ENCODE measurements at regions not wholly inside any gene's neighbourhood (a gene's known extent, or its start where the extent isn't known, plus 50 kb on each side); places are given as distances from the start of the nearest gene placed in this dataset.

DNA sequence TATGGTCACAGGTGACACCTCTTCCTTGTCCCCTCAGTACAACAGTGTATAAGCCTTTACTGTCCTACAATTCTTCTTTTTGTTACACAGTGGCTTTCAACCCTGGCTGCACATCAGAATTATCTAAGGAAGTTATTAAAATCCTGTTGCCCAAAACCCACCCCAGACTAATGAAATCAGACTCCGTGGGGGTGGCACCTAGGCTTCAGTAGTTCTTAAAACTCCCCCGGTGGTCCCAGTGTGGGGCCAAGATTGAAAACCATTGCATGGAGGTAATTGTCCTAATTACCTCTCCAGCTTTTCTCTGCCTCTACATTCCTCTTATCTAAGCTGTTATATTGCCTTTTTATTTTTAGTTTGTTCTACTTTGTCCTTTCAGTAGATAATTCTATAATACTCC lies 172.8 kb downstream of the DAD1 start:
- Histone ChIP-seq H3K4me3 (no peak overlapping the region), H3K9me3 (no peaks in the 10 kb centered on the region), H3K27ac (no peak overlapping the region), H3K27me3 (no peaks in the 10 kb centered on the region), H3K4me1 (peaks cover 0 to 9% of the 10 kb centered on the region in 2 donors), H3K36me3 (no peaks in the 10 kb centered on the region)
- ATAC-seq, result no peak
- TF ChIP-seq, protein P1, sequence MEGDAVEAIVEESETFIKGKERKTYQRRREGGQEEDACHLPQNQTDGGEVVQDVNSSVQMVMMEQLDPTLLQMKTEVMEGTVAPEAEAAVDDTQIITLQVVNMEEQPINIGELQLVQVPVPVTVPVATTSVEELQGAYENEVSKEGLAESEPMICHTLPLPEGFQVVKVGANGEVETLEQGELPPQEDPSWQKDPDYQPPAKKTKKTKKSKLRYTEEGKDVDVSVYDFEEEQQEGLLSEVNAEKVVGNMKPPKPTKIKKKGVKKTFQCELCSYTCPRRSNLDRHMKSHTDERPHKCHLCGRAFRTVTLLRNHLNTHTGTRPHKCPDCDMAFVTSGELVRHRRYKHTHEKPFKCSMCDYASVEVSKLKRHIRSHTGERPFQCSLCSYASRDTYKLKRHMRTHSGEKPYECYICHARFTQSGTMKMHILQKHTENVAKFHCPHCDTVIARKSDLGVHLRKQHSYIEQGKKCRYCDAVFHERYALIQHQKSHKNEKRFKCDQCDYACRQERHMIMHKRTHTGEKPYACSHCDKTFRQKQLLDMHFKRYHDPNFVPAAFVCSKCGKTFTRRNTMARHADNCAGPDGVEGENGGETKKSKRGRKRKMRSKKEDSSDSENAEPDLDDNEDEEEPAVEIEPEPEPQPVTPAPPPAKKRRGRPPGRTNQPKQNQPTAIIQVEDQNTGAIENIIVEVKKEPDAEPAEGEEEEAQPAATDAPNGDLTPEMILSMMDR (IDR thresholded peaks at IDR 0.05), result no peak
- DNase-seq, result no peak
- intact Hi-C loops (cut with DNase I), result no loop called here

GRCh38 chr14:22415605-22415959 lies 173.4 kb downstream of the DAD1 start:
- DNase-seq (no peak), ATAC-seq (no peak)
- TF ChIP-seq, protein P1 (IDR thresholded peaks at IDR 0.05), result no peak
- Histone ChIP-seq H3K27me3 (no peaks in the 10 kb centered on the region), H3K4me3 (no peak overlapping the region), H3K27ac (no peak overlapping the region), H3K4me1 (peaks cover 0 to 4% of the 10 kb centered on the region in 2 donors), H3K36me3 (no peaks in the 10 kb centered on the region), H3K9me3 (no peaks in the 10 kb centered on the region)
- intact Hi-C loops (cut with DNase I), result no loop called here

DNA sequence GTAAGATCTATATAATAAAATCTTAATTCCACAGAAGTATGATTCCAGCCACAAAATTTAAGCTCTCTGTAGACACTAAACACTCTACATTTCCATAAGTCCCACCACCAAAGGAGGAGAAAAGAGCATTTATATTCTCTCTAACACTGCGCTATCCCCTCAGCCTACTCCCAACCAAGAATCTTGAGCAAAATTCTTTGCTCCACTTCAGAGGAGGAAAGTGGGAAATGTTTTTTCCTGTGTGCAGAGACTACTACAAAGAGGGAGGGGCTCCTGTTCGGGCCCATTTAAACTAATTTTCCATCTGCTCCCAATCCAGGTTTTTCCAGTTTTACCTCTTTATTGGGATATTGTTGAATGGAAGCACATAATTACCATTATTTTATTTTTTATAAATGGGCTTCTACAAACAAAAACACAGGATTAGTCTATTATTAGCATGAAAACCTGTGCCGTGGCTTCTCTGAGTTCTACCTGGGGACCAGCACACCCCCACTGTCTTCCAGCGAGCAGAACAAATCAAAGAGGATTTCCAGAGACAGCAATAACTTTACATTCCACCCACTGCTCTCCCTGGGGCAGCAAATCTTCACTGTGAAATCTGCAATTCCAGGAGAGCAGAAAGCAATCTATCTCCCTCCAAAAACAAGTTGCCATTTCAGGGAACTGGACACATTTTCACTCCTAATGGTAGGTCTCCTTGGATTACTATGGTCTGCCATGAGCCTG lies 174.0 kb downstream of the DAD1 start:
- H3K27me3 ChIP-seq, result no peaks in the 10 kb centered on the region
- peaks cover 0 to 2% of the 10 kb centered on the region in 2 donors for H3K4me1 ChIP-seq
- H3K36me3 ChIP-seq, result no peaks in the 10 kb centered on the region
- no peak overlapping the region for H3K4me3 ChIP-seq
- H3K9me3 ChIP-seq, result no peaks in the 10 kb centered on the region
- H3K27ac ChIP-seq, result no peak overlapping the region
- TF ChIP-seq, protein P1 (IDR thresholded peaks at IDR 0.05), result no peak
- DNase-seq (no peak), ATAC-seq (peak; percentile 77)
- intact Hi-C loops (cut with DNase I), result no loop called here

DNA sequence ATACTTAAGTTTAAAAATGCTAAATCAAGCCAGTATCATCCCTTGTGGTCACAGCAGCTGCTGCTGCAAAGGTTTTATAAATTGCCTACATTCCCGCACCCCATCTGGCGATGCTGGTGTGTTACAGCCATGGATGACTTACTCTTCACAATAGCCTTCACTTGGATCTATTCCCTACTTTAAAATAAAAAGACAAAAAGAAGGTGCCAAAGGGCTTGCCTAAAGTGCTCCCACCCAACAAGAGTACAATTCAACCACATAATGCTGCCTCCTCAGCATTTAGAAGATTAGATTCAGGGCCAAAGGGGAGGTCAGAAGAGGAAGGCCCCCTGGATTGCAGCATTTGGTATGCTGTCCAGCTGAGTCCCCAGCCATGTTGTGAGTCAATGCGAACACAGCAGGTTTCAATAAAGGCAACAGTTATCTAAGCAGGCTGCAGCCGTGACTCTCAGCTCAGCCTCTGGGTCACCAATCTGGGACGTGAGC lies 176.1 kb downstream of the DAD1 start:
- H3K27me3 ChIP-seq, result no peaks in the 10 kb centered on the region
- intact Hi-C loops (cut with DNase I), result no loop called here
- DNase-seq, result no peak
- ATAC-seq, result no peak
- no peak overlapping the region for H3K4me3 ChIP-seq
- TF ChIP-seq, protein P1 (IDR thresholded peaks at IDR 0.05), result no peak
- H3K27ac ChIP-seq, result no peak overlapping the region
- no peaks in the 10 kb centered on the region for H3K36me3 ChIP-seq
- no peaks in the 10 kb centered on the region for H3K4me1 ChIP-seq
- no peaks in the 10 kb centered on the region for H3K9me3 ChIP-seq

- Histone ChIP-seq H3K4me1 (no peaks in the 10 kb centered on the region), H3K27me3 (no peaks in the 10 kb centered on the region), H3K9me3 (no peaks in the 10 kb centered on the region), H3K4me3 (no peak overlapping the region), H3K36me3 (no peaks in the 10 kb centered on the region), H3K27ac (no peak overlapping the region)
- DNase-seq (no peak), ATAC-seq (no peak)
- TF ChIP-seq, protein P1 (IDR thresholded peaks at IDR 0.05), result no peak
- intact Hi-C loops (cut with DNase I), result no loop called here
These were observed 177.5 kb downstream of the DAD1 start for GRCh38 chr14:22411398-22412055.

Data from left lung (tissue), 4 donors.